ENCODE measurements at regions not wholly inside any gene's neighbourhood (a gene's known extent, or its start where the extent isn't known, plus 50 kb on each side); places are given as distances from the start of the nearest gene placed in this dataset.

GRCh38 chr15:25183581-25184251 is 228.9 kb downstream of the SNRPN start:
- DNase-seq: no peak

GRCh38 chr15:25184356-25185155 is 229.8 kb downstream of the SNRPN start:
- DNase-seq: no peak

- no peak for DNase-seq
Observed at GRCh38 chr15:25185156-25185710, 230.4 kb downstream of the SNRPN start.

GRCh38 chr15:25185791-25186190 is 231.0 kb downstream of the SNRPN start:
- no peak for DNase-seq

- no peak for DNase-seq
Observed at GRCh38 chr15:25186411-25186810, 231.6 kb downstream of the SNRPN start.

- no peak for DNase-seq
Observed at GRCh38 chr15:25186906-25187645, 232.3 kb downstream of the SNRPN start.

GRCh38 chr15:25188051-25188450 is 233.3 kb downstream of the SNRPN start:
- DNase-seq: no peak

GRCh38 chr15:25188551-25189101 is 233.8 kb downstream of the SNRPN start:
- no peak for DNase-seq

- no peak for DNase-seq
Observed at GRCh38 chr15:25189551-25189950, 234.8 kb downstream of the SNRPN start.

- DNase-seq: no peak
Observed at GRCh38 chr15:25192651-25193050, 237.9 kb downstream of the SNRPN start.

GRCh38 chr15:25207369-25207768 is 231.5 kb downstream of the UBE3A start:
- no peak for DNase-seq

- no peak for DNase-seq
Observed at GRCh38 chr15:25208735-25209134, 230.1 kb downstream of the UBE3A start.

- DNase-seq: no peak
Observed at GRCh38 chr15:25220834-25221233, 218.0 kb downstream of the UBE3A start.

- DNase-seq: no peak
Observed at GRCh38 chr15:25224396-25224795, 214.4 kb downstream of the UBE3A start.

- DNase-seq: no peak
Observed at GRCh38 chr15:25226360-25226759, 212.5 kb downstream of the UBE3A start.

- DNase-seq: no peak
Observed at GRCh38 chr15:25228261-25228660, 210.6 kb downstream of the UBE3A start.

- DNase-seq: no peak
Observed at GRCh38 chr15:25230442-25230841, 208.4 kb downstream of the UBE3A start.

GRCh38 chr15:25233766-25234350 is 205.0 kb downstream of the UBE3A start:
- no peak for DNase-seq

GRCh38 chr15:25234831-25235230 is 204.0 kb downstream of the UBE3A start:
- no peak for DNase-seq

GRCh38 chr15:25235391-25235790 is 203.4 kb downstream of the UBE3A start:
- no peak for DNase-seq

GRCh38 chr15:25236143-25236860 is 202.5 kb downstream of the UBE3A start:
- no peak for DNase-seq

- no peak for DNase-seq
Observed at GRCh38 chr15:25236861-25237155, 202.0 kb downstream of the UBE3A start.

All from 8988T (cell line).